ENCODE measurements at regions not wholly inside any gene's neighbourhood (a gene's known extent, or its start where the extent isn't known, plus 50 kb on each side); places are given as distances from the start of the nearest gene placed in this dataset.

GRCh38 chr11:10931761-10932670 lies 74.2 kb upstream of the ZBED5 start:
- TF ChIP-seq, protein P1, sequence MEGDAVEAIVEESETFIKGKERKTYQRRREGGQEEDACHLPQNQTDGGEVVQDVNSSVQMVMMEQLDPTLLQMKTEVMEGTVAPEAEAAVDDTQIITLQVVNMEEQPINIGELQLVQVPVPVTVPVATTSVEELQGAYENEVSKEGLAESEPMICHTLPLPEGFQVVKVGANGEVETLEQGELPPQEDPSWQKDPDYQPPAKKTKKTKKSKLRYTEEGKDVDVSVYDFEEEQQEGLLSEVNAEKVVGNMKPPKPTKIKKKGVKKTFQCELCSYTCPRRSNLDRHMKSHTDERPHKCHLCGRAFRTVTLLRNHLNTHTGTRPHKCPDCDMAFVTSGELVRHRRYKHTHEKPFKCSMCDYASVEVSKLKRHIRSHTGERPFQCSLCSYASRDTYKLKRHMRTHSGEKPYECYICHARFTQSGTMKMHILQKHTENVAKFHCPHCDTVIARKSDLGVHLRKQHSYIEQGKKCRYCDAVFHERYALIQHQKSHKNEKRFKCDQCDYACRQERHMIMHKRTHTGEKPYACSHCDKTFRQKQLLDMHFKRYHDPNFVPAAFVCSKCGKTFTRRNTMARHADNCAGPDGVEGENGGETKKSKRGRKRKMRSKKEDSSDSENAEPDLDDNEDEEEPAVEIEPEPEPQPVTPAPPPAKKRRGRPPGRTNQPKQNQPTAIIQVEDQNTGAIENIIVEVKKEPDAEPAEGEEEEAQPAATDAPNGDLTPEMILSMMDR (IDR thresholded peaks at IDR 0.05) = no peak
- TF ChIP-seq POLR2A (IDR thresholded peaks at IDR 0.05) = no peak

Measured in Peyer's patch (tissue), 4 donors.